HCT116 (cell line): ENCODE measurements at regions not wholly inside any gene's neighbourhood (a gene's known extent, or its start where the extent isn't known, plus 50 kb on each side); places are given as distances from the start of the nearest gene placed in this dataset.

Experiments used
- JUND ChIP-seq: IDR thresholded peaks from 2 replicates; pipeline ENCODE4 v1.6.1; 2012
- SRF ChIP-seq: IDR thresholded peaks from 2 replicates; pipeline ENCODE4 v1.6.1; 2012; ENCODE audit warnings: low read depth
- TF ChIP-seq, protein P1 (sequence below), 3 experiments: fragments of 200-600 bp in 1 of 3; sonication (generic) in 1 of 3; IDR thresholded peaks in 2 of 3; conservative IDR thresholded peaks in 1 of 3; 2 replicates each; pipeline ENCODE4 v1.5.1; 2012 to 2017; ENCODE audit warnings: low read depth in 2 of 3, low read length in 2 of 3, antibody characterized with exemption in 1 of 3, borderline replicate concordance in 1 of 3, control low read depth in 1 of 3, mild to moderate bottlenecking in 1 of 3, mixed read lengths in 1 of 3, mixed run types in 1 of 3, moderate library complexity in 1 of 3; ENCODE audit not compliant: insufficient read depth in 1 of 3
- TF ChIP-seq, protein P2 (sequence below): IDR thresholded peaks from 2 replicates; pipeline ENCODE4 v1.6.1; 2012

DNA sequence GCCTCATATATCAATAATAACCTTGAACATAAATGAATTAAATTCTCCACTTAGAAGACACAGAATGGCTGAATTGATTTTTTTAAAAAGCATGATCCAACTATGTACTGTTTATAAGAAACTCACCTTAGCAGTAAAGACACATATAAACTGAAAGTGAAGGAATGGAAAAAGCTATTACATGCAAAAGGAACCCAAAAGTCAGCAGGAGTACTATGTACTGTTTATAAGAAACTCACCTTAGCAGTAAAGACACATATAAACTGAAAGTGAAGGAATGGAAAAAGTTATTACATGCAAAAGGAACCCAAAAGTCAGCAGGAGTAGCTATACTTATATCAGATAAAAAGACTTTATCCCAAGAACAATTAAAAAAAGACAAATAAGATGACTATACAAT, 204.8 kb downstream of the TMEM161B start:
- TF ChIP-seq, protein P1, sequence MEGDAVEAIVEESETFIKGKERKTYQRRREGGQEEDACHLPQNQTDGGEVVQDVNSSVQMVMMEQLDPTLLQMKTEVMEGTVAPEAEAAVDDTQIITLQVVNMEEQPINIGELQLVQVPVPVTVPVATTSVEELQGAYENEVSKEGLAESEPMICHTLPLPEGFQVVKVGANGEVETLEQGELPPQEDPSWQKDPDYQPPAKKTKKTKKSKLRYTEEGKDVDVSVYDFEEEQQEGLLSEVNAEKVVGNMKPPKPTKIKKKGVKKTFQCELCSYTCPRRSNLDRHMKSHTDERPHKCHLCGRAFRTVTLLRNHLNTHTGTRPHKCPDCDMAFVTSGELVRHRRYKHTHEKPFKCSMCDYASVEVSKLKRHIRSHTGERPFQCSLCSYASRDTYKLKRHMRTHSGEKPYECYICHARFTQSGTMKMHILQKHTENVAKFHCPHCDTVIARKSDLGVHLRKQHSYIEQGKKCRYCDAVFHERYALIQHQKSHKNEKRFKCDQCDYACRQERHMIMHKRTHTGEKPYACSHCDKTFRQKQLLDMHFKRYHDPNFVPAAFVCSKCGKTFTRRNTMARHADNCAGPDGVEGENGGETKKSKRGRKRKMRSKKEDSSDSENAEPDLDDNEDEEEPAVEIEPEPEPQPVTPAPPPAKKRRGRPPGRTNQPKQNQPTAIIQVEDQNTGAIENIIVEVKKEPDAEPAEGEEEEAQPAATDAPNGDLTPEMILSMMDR (IDR thresholded peaks at IDR 0.05 in 2 of 3, conservative IDR thresholded peaks at IDR 0.05 in 1 of 3; ENCODE audit: borderline replicate concordance in 1 of 3, insufficient read depth in 1 of 3, low read depth in 2 of 3, low read length in 2 of 3), result no peak
- TF ChIP-seq SRF, result no peak
- TF ChIP-seq JUND, result no peak
- TF ChIP-seq, protein P2, sequence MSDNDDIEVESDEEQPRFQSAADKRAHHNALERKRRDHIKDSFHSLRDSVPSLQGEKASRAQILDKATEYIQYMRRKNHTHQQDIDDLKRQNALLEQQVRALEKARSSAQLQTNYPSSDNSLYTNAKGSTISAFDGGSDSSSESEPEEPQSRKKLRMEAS, result no peak
